SK-N-SH treated with all-trans-retinoic acid at 6 μM for 48 hours (cell line): ENCODE measurements at regions not wholly inside any gene's neighbourhood (a gene's known extent, or its start where the extent isn't known, plus 50 kb on each side); places are given as distances from the start of the nearest gene placed in this dataset.

Experiments
- CREB5 ChIP-seq: fragments of 250-450 bp; sonication (Bioruptor Pico); IDR thresholded peaks from 2 replicates; pipeline ENCODE4 v1.5.1; 2020; ENCODE audit warnings: low read depth, mild to moderate bottlenecking, moderate library complexity
- CSDC2 ChIP-seq: fragments of 250-450 bp; sonication (Bioruptor Pico); IDR thresholded peaks from 2 replicates; pipeline ENCODE4 v1.5.0; 2020; ENCODE audit warnings: mild to moderate bottlenecking, moderate library complexity
- CSRNP3 ChIP-seq: fragments of 250-450 bp; sonication (Bioruptor Pico); IDR thresholded peaks from 2 replicates; pipeline ENCODE4 v1.5.1; 2021; ENCODE audit warnings: mild to moderate bottlenecking, moderate library complexity
- RARB ChIP-seq: fragments of 250-450 bp; sonication (Bioruptor Pico); IDR thresholded peaks from 2 replicates; pipeline ENCODE4 v1.8.0; 2021; ENCODE audit warnings: mild to moderate bottlenecking, moderate library complexity
- SNAI2 ChIP-seq: fragments of 250-450 bp; sonication (Bioruptor Pico); IDR thresholded peaks from 2 replicates; pipeline ENCODE4 v1.5.0; 2020; ENCODE audit warnings: mild to moderate bottlenecking, moderate library complexity
- TCF4 ChIP-seq: fragments of 250-450 bp; sonication (Bioruptor Pico); IDR thresholded peaks from 2 replicates; pipeline ENCODE4 v1.8.0; 2021; ENCODE audit warnings: mild to moderate bottlenecking, moderate library complexity, borderline replicate concordance
- TSHZ2 ChIP-seq: fragments of 250-450 bp; sonication (Bioruptor Pico); IDR thresholded peaks from 2 replicates; pipeline ENCODE4 v1.5.0; 2020; ENCODE audit warnings: mild to moderate bottlenecking, moderate library complexity
- ZC3H10 ChIP-seq: fragments of 250-450 bp; sonication (Bioruptor Pico); IDR thresholded peaks from 2 replicates; pipeline ENCODE4 v1.5.1; 2021; ENCODE audit warnings: mild to moderate bottlenecking, moderate library complexity
- ZFP3 ChIP-seq: fragments of 250-450 bp; sonication (Bioruptor Pico); IDR thresholded peaks from 2 replicates; pipeline ENCODE4 v1.5.0; 2020; ENCODE audit warnings: mild to moderate bottlenecking, moderate library complexity
- ZFP30 ChIP-seq: fragments of 450-650 bp; formaldehyde crosslinking; IDR thresholded peaks from 2 replicates; pipeline ENCODE4 v1.5.0; 2022; ENCODE audit warnings: mild to moderate bottlenecking, moderate library complexity

- TF ChIP-seq ZFP3 (CRISPR knock-in tag) (no peak), ZFP30 (CRISPR knock-in tag) (no peak), CREB5 (CRISPR knock-in tag) (no peak), TCF4 (no peak), ZC3H10 (CRISPR knock-in tag) (no peak), CSRNP3 (CRISPR knock-in tag) (no peak), CSDC2 (CRISPR knock-in tag) (no peak), SNAI2 (no peak), RARB (CRISPR knock-in tag) (no peak), TSHZ2 (no peak)
Observed at GRCh38 chr19:27776020-27776419, 1436.9 kb downstream of the UQCRFS1 start.
